ENCODE measurements at regions not wholly inside any gene's neighbourhood (a gene's known extent, or its start where the extent isn't known, plus 50 kb on each side); places are given as distances from the start of the nearest gene placed in this dataset.

GRCh38 chr11:115990004-115990447 lies 485.8 kb upstream of the CADM1 start:
- no peak for TF ChIP-seq CTCF (IDR thresholded peaks at IDR 0.05)
- no peak for TF ChIP-seq MAX (IDR thresholded peaks at IDR 0.05)
- TF ChIP-seq POLR2A (IDR thresholded peaks at IDR 0.05; ENCODE audit: low read length): no peak
- TF ChIP-seq PBX3 (IDR thresholded peaks at IDR 0.05): no peak
- no peak for TF ChIP-seq ESRRA (IDR thresholded peaks at IDR 0.05; ENCODE audit: borderline replicate concordance, low read length)
- TF ChIP-seq BHLHE40 (IDR thresholded peaks at IDR 0.05; ENCODE audit: low read depth, low read length): no peak
- TF ChIP-seq EP300 (IDR thresholded peaks at IDR 0.05): no peak
- no peak for TF ChIP-seq CEBPB (IDR thresholded peaks at IDR 0.05)
- TF ChIP-seq ELK1 (IDR thresholded peaks at IDR 0.05; ENCODE audit: low read depth, low read length): no peak
- no peak for TF ChIP-seq SMC3 (IDR thresholded peaks at IDR 0.05)
